ENCODE measurements at regions not wholly inside any gene's neighbourhood (a gene's known extent, or its start where the extent isn't known, plus 50 kb on each side); places are given as distances from the start of the nearest gene placed in this dataset.

DNA sequence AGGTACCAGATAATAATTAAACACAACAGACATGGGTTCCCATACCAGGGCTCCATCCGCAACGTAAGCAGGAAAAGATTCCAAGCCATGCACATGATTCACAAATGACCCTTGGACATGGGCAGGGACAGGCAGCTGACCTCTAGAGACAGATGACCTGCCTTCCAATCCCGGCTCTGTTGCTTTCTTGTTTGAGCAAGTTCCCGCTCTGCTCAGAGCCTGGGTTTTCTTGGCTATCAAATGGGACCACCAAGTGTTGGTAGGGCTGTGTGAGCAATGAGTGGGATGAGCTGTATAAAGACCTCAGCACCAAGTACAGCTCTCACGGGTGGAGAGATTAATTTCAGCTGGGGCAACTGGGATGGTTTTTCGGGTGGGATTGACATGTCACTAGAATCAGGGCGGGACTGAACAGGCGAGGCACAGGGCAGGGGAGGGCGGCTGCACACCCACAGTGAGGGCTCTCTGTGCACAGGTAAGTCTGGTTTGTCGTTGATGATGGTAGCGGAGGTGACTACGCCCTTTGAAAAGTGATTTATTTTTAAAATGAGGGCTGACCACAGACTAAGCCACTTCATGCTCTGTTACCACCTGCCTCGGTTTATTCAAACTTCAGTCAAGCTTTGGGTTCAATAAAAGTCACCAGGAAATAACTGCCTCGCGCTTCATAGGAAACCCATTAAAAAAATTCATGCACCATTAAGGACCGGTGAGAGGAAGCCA, 57.5 kb upstream of the IFFO2 start (continued):
- TF ChIP-seq TP53 (CRISPR knock-in tag; conservative IDR thresholded peaks at IDR 0.05) (no peak), ZMYM4 (CRISPR knock-in tag; IDR thresholded peaks at IDR 0.05) (peak; percentile 58; the same call in 1 of the 2 replicates), HDAC6 (IDR thresholded peaks at IDR 0.05; ENCODE audit: low read depth, low read length) (no peak), NRL (CRISPR knock-in tag; IDR thresholded peaks at IDR 0.05; ENCODE audit: borderline replicate concordance) (no peak), KAT2B (IDR thresholded peaks at IDR 0.05; ENCODE audit: borderline replicate concordance, low read depth, low read length) (no peak), SKI (IDR thresholded peaks at IDR 0.05; ENCODE audit: partially characterized antibody) (peak; percentile 44), GABPA (IDR thresholded peaks at IDR 0.05; ENCODE audit: low read depth, low read length) (no peak), GABPA (CRISPR knock-in tag; IDR thresholded peaks at IDR 0.05; ENCODE audit: low read depth) (no peak), MED1 (CRISPR knock-in tag; IDR thresholded peaks at IDR 0.05) (0 out of 2 replicates have a peak, but pooled peaks have one; percentile 18), BHLHE40 (IDR thresholded peaks at IDR 0.05; ENCODE audit: low read length) (peak; percentile 79), CAMTA2 (CRISPR knock-in tag; IDR thresholded peaks at IDR 0.05; ENCODE audit: borderline replicate concordance) (no peak), ERF (CRISPR knock-in tag; IDR thresholded peaks at IDR 0.05) (peak; percentile 57; the same call in 1 of the 2 replicates), ARNTL (CRISPR knock-in tag; IDR thresholded peaks at IDR 0.05) (0 out of 2 replicates have a peak, but pooled peaks have one; percentile 48), ETV5 (CRISPR knock-in tag; IDR thresholded peaks at IDR 0.05; ENCODE audit: borderline replicate concordance) (peak; percentile 55; the same call in 1 of the 2 replicates), PPARG (CRISPR knock-in tag; conservative IDR thresholded peaks at IDR 0.05) (0 out of 2 replicates have a peak, but pooled peaks have one; percentile 47)
- TF ChIP-seq, protein P1, sequence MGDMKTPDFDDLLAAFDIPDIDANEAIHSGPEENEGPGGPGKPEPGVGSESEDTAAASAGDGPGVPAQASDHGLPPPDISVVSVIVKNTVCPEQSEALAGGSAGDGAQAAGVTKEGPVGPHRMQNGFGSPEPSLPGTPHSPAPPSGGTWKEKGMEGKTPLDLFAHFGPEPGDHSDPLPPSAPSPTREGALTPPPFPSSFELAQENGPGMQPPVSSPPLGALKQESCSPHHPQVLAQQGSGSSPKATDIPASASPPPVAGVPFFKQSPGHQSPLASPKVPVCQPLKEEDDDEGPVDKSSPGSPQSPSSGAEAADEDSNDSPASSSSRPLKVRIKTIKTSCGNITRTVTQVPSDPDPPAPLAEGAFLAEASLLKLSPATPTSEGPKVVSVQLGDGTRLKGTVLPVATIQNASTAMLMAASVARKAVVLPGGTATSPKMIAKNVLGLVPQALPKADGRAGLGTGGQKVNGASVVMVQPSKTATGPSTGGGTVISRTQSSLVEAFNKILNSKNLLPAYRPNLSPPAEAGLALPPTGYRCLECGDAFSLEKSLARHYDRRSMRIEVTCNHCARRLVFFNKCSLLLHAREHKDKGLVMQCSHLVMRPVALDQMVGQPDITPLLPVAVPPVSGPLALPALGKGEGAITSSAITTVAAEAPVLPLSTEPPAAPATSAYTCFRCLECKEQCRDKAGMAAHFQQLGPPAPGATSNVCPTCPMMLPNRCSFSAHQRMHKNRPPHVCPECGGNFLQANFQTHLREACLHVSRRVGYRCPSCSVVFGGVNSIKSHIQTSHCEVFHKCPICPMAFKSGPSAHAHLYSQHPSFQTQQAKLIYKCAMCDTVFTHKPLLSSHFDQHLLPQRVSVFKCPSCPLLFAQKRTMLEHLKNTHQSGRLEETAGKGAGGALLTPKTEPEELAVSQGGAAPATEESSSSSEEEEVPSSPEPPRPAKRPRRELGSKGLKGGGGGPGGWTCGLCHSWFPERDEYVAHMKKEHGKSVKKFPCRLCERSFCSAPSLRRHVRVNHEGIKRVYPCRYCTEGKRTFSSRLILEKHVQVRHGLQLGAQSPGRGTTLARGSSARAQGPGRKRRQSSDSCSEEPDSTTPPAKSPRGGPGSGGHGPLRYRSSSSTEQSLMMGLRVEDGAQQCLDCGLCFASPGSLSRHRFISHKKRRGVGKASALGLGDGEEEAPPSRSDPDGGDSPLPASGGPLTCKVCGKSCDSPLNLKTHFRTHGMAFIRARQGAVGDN (CRISPR knock-in tag; IDR thresholded peaks at IDR 0.05) = peak; percentile 37; the same call in 1 of the 2 replicates
- TF ChIP-seq, protein P2, sequence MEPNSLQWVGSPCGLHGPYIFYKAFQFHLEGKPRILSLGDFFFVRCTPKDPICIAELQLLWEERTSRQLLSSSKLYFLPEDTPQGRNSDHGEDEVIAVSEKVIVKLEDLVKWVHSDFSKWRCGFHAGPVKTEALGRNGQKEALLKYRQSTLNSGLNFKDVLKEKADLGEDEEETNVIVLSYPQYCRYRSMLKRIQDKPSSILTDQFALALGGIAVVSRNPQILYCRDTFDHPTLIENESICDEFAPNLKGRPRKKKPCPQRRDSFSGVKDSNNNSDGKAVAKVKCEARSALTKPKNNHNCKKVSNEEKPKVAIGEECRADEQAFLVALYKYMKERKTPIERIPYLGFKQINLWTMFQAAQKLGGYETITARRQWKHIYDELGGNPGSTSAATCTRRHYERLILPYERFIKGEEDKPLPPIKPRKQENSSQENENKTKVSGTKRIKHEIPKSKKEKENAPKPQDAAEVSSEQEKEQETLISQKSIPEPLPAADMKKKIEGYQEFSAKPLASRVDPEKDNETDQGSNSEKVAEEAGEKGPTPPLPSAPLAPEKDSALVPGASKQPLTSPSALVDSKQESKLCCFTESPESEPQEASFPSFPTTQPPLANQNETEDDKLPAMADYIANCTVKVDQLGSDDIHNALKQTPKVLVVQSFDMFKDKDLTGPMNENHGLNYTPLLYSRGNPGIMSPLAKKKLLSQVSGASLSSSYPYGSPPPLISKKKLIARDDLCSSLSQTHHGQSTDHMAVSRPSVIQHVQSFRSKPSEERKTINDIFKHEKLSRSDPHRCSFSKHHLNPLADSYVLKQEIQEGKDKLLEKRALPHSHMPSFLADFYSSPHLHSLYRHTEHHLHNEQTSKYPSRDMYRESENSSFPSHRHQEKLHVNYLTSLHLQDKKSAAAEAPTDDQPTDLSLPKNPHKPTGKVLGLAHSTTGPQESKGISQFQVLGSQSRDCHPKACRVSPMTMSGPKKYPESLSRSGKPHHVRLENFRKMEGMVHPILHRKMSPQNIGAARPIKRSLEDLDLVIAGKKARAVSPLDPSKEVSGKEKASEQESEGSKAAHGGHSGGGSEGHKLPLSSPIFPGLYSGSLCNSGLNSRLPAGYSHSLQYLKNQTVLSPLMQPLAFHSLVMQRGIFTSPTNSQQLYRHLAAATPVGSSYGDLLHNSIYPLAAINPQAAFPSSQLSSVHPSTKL (CRISPR knock-in tag; IDR thresholded peaks at IDR 0.05) = peak; percentile 87
- TF ChIP-seq, protein P3, sequence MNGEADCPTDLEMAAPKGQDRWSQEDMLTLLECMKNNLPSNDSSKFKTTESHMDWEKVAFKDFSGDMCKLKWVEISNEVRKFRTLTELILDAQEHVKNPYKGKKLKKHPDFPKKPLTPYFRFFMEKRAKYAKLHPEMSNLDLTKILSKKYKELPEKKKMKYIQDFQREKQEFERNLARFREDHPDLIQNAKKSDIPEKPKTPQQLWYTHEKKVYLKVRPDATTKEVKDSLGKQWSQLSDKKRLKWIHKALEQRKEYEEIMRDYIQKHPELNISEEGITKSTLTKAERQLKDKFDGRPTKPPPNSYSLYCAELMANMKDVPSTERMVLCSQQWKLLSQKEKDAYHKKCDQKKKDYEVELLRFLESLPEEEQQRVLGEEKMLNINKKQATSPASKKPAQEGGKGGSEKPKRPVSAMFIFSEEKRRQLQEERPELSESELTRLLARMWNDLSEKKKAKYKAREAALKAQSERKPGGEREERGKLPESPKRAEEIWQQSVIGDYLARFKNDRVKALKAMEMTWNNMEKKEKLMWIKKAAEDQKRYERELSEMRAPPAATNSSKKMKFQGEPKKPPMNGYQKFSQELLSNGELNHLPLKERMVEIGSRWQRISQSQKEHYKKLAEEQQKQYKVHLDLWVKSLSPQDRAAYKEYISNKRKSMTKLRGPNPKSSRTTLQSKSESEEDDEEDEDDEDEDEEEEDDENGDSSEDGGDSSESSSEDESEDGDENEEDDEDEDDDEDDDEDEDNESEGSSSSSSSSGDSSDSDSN (CRISPR knock-in tag; IDR thresholded peaks at IDR 0.05) = no peak
- TF ChIP-seq, protein P4, sequence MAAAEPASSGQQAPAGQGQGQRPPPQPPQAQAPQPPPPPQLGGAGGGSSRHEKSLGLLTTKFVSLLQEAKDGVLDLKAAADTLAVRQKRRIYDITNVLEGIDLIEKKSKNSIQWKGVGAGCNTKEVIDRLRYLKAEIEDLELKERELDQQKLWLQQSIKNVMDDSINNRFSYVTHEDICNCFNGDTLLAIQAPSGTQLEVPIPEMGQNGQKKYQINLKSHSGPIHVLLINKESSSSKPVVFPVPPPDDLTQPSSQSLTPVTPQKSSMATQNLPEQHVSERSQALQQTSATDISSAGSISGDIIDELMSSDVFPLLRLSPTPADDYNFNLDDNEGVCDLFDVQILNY (CRISPR knock-in tag; conservative IDR thresholded peaks at IDR 0.05) = 0 out of 2 replicates have a peak, but pooled peaks have one; percentile 30

All from HepG2 (cell line).